ENCODE measurements at regions not wholly inside any gene's neighbourhood (a gene's known extent, or its start where the extent isn't known, plus 50 kb on each side); places are given as distances from the start of the nearest gene placed in this dataset.

- TF ChIP-seq CTCF (IDR thresholded peaks at IDR 0.05; ENCODE audit: low read length) (no peak), EZH2 (IDR thresholded peaks at IDR 0.05; ENCODE audit: borderline replicate concordance, low read length) (no peak)
Observed at GRCh38 chr18:56185126-56185525, 453.3 kb downstream of the TXNL1 start.

Measured in OCI-LY1 (cell line).